K562 (cell line): ENCODE measurements at regions not wholly inside any gene's neighbourhood (a gene's known extent, or its start where the extent isn't known, plus 50 kb on each side); places are given as distances from the start of the nearest gene placed in this dataset.

Source experiments
- EHMT2 ChIP-seq: fragments of 450-650 bp; IDR thresholded peaks from 2 replicates; pipeline ENCODE4 v1.6.1; 2018; ENCODE audit warnings: antibody characterized with exemption
- EWSR1 ChIP-seq: fragments of 450-650 bp; IDR thresholded peaks from 2 replicates; pipeline ENCODE4 v1.6.1; 2018; ENCODE audit warnings: borderline replicate concordance, mild to moderate bottlenecking, low read depth, moderate library complexity; ENCODE audit not compliant: partially characterized antibody
- ILF3 ChIP-seq: fragments of 450-650 bp; IDR thresholded peaks from 2 replicates; pipeline ENCODE4 v1.6.1; 2018; ENCODE audit warnings: antibody characterized with exemption, mild to moderate bottlenecking, moderate library complexity, borderline replicate concordance
- KLF6 ChIP-seq: fragments of 250-450 bp; sonication (Bioruptor Pico); IDR thresholded peaks from 2 replicates; pipeline ENCODE4 v1.4.0; 2020; ENCODE audit warnings: mild to moderate bottlenecking, moderate library complexity, borderline replicate concordance
- XRCC4 ChIP-seq: IDR thresholded peaks from one replicate; pipeline ENCODE4 v1.6.1; 2011; ENCODE audit not compliant: insufficient read depth, insufficient read length; ENCODE audit errors: extremely low read depth
- ZC3H8 ChIP-seq: fragments of 450-650 bp; IDR thresholded peaks from 2 replicates; pipeline ENCODE4 v1.6.1; 2017
- ZNF551 ChIP-seq: fragments of 250-450 bp; sonication (Bioruptor Pico); IDR thresholded peaks from 2 replicates; pipeline ENCODE4 v1.5.0; 2021; ENCODE audit warnings: mild to moderate bottlenecking, moderate library complexity
- ZNF79 ChIP-seq: fragments of 250-450 bp; sonication (Bioruptor Pico); IDR thresholded peaks from 2 replicates; pipeline ENCODE4 v1.4.0; 2020; ENCODE audit warnings: low read depth, mild to moderate bottlenecking, moderate library complexity
- ZSCAN29 ChIP-seq: fragments of 450-650 bp; IDR thresholded peaks from 2 replicates; pipeline ENCODE4 v1.6.1; 2017
- TF ChIP-seq, protein P1 (sequence below), 2 experiments: fragments of 450-650 bp; conservative IDR thresholded peaks; 2 replicates each; pipeline ENCODE4 v1.6.1; 2017; ENCODE audit warnings: mild to moderate bottlenecking in 2 of 2, moderate library complexity in 2 of 2
- TF ChIP-seq, protein P2 (sequence below): fragments of 450-650 bp; IDR thresholded peaks from 2 replicates; pipeline ENCODE4 v1.6.1; 2017; ENCODE audit warnings: antibody characterized with exemption, mild to moderate bottlenecking
- TF ChIP-seq, protein P3 (sequence below): fragments of 250-450 bp; sonication (Bioruptor Pico); IDR thresholded peaks from 2 replicates; pipeline ENCODE4 v1.6.1; 2021; ENCODE audit warnings: mild to moderate bottlenecking
- TF ChIP-seq, protein P4 (sequence below): fragments of 250-450 bp; sonication (Bioruptor Pico); IDR thresholded peaks from 2 replicates; pipeline ENCODE4 v1.8.0; 2021; ENCODE audit warnings: mild to moderate bottlenecking, moderate library complexity
- TF ChIP-seq, protein P5 (sequence below): fragments of 250-450 bp; sonication (Bioruptor Pico); IDR thresholded peaks from 2 replicates; pipeline ENCODE4 v1.5.0; 2020; ENCODE audit warnings: mild to moderate bottlenecking, borderline replicate concordance
- TF ChIP-seq, protein P6 (sequence below): IDR thresholded peaks from 2 replicates; pipeline ENCODE4 v1.6.1; 2011; ENCODE audit not compliant: insufficient read length; ENCODE audit errors: extremely low read depth
- TF ChIP-seq, protein P7 (sequence below), 2 experiments: fragments of 200-800 bp in 1 of 2; sonication (Bioruptor generic) in 1 of 2; sonication (generic) in 1 of 2; formaldehyde crosslinking in 1 of 2; IDR thresholded peaks in 1 of 2; conservative IDR thresholded peaks in 1 of 2; 2 replicates each; pipeline versions ENCODE4 v1.5.0 to v1.6.1; 2016 to 2020; ENCODE audit warnings: missing compliant biosample characterization in 1 of 2, missing genetic modification characterization in 1 of 2, missing genetic modification reagents in 1 of 2

DNA sequence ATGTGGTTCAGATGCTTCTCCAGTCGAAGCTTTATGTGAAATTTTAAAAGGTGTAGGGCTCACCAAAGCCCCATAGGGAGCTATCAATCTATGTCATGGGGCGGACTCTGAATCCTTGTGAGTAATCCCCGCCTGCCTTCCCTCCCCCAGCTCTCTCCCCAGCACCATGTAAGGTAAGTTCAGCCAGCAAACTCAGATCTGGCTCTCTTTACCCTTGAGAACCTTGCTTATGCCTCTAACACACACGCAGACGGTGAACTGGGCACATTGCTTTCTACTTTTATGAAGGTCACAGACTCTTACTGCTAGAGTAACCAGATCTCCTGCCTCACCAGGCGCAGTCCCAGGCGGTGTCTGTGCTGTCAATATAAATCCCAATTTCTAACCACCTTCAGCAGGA is 82.6 kb upstream of the CNKSR3 start (continued):
- TF ChIP-seq, protein P1, sequence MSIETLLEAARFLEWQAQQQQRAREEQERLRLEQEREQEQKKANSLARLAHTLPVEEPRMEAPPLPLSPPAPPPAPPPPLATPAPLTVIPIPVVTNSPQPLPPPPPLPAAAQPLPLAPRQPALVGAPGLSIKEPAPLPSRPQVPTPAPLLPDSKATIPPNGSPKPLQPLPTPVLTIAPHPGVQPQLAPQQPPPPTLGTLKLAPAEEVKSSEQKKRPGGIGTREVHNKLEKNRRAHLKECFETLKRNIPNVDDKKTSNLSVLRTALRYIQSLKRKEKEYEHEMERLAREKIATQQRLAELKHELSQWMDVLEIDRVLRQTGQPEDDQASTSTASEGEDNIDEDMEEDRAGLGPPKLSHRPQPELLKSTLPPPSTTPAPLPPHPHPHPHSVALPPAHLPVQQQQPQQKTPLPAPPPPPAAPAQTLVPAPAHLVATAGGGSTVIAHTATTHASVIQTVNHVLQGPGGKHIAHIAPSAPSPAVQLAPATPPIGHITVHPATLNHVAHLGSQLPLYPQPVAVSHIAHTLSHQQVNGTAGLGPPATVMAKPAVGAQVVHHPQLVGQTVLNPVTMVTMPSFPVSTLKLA (conservative IDR thresholded peaks at IDR 0.05) = no peak
- TF ChIP-seq ZNF79 (no peak), EWSR1 (no peak), XRCC4 (no peak), EHMT2 (0 out of 2 replicates have a peak, but pooled peaks have one; percentile 11), ZNF551 (CRISPR knock-in tag) (no peak), ILF3 (no peak), KLF6 (CRISPR knock-in tag) (no peak), ZSCAN29 (no peak), ZC3H8 (no peak)
- TF ChIP-seq, protein P2, sequence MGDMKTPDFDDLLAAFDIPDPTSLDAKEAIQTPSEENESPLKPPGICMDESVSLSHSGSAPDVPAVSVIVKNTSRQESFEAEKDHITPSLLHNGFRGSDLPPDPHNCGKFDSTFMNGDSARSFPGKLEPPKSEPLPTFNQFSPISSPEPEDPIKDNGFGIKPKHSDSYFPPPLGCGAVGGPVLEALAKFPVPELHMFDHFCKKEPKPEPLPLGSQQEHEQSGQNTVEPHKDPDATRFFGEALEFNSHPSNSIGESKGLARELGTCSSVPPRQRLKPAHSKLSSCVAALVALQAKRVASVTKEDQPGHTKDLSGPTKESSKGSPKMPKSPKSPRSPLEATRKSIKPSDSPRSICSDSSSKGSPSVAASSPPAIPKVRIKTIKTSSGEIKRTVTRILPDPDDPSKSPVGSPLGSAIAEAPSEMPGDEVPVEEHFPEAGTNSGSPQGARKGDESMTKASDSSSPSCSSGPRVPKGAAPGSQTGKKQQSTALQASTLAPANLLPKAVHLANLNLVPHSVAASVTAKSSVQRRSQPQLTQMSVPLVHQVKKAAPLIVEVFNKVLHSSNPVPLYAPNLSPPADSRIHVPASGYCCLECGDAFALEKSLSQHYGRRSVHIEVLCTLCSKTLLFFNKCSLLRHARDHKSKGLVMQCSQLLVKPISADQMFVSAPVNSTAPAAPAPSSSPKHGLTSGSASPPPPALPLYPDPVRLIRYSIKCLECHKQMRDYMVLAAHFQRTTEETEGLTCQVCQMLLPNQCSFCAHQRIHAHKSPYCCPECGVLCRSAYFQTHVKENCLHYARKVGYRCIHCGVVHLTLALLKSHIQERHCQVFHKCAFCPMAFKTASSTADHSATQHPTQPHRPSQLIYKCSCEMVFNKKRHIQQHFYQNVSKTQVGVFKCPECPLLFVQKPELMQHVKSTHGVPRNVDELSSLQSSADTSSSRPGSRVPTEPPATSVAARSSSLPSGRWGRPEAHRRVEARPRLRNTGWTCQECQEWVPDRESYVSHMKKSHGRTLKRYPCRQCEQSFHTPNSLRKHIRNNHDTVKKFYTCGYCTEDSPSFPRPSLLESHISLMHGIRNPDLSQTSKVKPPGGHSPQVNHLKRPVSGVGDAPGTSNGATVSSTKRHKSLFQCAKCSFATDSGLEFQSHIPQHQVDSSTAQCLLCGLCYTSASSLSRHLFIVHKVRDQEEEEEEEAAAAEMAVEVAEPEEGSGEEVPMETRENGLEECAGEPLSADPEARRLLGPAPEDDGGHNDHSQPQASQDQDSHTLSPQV = no peak
- TF ChIP-seq, protein P3, sequence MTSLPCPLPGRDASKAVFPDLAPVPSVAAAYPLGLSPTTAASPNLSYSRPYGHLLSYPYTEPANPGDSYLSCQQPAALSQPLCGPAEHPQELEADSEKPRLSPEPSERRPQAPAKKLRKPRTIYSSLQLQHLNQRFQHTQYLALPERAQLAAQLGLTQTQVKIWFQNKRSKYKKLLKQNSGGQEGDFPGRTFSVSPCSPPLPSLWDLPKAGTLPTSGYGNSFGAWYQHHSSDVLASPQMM = no peak
- TF ChIP-seq, protein P4, sequence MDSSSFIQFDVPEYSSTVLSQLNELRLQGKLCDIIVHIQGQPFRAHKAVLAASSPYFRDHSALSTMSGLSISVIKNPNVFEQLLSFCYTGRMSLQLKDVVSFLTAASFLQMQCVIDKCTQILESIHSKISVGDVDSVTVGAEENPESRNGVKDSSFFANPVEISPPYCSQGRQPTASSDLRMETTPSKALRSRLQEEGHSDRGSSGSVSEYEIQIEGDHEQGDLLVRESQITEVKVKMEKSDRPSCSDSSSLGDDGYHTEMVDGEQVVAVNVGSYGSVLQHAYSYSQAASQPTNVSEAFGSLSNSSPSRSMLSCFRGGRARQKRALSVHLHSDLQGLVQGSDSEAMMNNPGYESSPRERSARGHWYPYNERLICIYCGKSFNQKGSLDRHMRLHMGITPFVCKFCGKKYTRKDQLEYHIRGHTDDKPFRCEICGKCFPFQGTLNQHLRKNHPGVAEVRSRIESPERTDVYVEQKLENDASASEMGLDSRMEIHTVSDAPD = no peak
- TF ChIP-seq, protein P5, sequence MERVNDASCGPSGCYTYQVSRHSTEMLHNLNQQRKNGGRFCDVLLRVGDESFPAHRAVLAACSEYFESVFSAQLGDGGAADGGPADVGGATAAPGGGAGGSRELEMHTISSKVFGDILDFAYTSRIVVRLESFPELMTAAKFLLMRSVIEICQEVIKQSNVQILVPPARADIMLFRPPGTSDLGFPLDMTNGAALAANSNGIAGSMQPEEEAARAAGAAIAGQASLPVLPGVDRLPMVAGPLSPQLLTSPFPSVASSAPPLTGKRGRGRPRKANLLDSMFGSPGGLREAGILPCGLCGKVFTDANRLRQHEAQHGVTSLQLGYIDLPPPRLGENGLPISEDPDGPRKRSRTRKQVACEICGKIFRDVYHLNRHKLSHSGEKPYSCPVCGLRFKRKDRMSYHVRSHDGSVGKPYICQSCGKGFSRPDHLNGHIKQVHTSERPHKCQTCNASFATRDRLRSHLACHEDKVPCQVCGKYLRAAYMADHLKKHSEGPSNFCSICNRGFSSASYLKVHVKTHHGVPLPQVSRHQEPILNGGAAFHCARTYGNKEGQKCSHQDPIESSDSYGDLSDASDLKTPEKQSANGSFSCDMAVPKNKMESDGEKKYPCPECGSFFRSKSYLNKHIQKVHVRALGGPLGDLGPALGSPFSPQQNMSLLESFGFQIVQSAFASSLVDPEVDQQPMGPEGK (CRISPR knock-in tag) = no peak
- TF ChIP-seq, protein P6, sequence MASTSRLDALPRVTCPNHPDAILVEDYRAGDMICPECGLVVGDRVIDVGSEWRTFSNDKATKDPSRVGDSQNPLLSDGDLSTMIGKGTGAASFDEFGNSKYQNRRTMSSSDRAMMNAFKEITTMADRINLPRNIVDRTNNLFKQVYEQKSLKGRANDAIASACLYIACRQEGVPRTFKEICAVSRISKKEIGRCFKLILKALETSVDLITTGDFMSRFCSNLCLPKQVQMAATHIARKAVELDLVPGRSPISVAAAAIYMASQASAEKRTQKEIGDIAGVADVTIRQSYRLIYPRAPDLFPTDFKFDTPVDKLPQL = no peak
- TF ChIP-seq, protein P7, sequence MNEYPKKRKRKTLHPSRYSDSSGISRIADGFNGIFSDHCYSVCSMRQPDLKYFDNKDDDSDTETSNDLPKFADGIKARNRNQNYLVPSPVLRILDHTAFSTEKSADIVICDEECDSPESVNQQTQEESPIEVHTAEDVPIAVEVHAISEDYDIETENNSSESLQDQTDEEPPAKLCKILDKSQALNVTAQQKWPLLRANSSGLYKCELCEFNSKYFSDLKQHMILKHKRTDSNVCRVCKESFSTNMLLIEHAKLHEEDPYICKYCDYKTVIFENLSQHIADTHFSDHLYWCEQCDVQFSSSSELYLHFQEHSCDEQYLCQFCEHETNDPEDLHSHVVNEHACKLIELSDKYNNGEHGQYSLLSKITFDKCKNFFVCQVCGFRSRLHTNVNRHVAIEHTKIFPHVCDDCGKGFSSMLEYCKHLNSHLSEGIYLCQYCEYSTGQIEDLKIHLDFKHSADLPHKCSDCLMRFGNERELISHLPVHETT (CRISPR knock-in tag; conservative IDR thresholded peaks at IDR 0.05 in 1 of 2, IDR thresholded peaks at IDR 0.05 in 1 of 2) = no peak
